ENCODE measurements at regions not wholly inside any gene's neighbourhood (a gene's known extent, or its start where the extent isn't known, plus 50 kb on each side); places are given as distances from the start of the nearest gene placed in this dataset.
"Not testable (repeated sequence)": the region's sequence is repeated elsewhere in the genome, so short reads cannot be mapped to it uniquely, and the experiment has no call there.

DNA sequence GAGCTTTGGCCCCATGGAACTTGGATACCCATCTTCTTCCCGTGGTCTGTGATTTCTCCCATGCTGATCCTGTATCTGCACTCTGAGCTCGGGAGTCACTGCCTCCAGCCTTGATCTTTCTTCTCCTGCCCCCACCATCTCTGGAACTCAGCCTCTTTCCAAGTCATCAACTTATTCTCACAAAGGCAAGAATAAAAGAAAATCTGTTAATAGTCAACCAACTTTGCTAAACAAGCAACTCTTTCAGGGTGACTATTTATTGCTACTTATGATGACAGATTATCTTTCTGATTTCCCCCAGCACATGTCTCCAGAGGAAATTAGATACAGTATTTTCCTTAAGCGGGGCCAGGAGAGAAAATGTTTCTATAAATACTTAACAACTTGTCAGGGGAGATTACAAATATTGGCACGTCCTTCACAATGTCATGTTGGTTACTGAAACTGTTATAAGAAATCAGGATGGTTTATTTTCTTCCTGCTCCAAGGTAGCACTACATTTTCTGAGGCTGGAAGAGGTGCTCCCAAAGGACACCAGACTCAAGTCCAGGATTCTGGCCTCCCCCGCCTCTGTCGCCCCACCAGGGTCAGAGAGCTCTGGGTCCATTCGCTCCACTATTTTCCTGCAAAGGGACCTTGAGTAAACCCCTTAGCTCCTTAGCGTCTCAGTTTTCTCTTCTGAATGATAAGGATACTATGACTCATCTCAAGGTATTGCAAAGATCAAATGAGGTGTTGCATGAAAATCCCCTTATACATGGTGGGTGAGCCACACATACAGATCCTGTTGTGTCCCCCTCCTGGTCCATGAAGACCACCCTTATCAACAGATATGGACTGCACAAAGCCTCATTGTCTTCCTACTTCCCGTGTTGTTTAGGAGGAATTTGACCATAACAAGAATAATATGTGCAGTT lies 205.2 kb upstream of the WSCD1 start:
- DNase-seq (ENCODE audit: low read depth): no peak

DNA sequence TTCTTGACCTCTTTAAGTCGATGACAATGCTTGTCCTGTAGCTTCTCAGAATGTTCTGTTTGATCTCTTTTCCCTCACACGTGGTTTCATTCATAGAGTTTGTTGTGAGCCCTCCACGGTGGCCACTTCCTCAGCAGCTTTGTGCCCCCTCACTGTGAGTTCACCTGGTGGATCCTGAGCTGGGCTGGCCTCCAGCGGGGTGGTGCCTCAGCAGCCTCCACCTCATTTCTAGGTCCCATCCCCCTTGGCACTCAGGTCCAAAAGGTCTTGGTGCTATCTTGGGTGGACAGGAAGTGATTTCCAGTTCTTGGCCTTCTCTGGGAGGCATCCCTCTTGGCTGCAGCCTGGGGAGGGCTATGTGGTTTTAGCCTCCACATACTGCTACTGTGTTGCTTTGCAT lies 203.2 kb upstream of the WSCD1 start:
- no peak for DNase-seq (ENCODE audit: low read depth)

DNA sequence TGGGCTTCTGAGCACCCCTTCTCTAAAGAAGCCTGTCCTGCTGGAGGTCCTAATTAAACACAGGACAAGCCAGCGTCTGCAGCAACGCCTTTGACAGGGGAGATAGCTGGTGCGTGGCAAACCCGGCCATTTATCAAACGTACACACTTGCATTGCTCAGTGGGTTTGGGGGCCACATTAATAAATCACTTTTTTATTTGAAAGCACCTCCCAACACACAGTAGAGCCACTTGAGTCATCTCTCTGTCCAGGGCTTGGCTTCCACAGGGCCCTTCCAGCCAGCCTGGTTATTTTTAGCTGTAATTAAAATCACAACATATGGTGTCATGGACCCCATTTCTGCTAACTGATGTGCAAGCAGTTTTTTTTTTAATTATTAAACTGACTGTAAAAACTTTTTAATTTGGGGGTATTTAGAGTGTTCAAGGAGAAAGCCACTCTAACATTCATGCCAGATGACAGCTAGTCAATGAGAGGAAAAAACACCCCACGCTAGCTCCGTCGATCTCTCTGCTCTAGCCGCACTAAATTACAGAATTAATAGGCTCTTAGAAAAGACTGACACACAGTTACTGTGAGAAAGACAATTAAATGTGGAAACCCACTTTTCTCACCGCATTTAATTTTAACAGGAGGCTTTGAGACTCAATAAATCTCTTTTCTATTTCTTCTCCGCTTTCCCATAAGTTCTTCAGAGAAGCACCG lies 201.0 kb upstream of the WSCD1 start:
- no peak for DNase-seq (ENCODE audit: low read depth)

DNA sequence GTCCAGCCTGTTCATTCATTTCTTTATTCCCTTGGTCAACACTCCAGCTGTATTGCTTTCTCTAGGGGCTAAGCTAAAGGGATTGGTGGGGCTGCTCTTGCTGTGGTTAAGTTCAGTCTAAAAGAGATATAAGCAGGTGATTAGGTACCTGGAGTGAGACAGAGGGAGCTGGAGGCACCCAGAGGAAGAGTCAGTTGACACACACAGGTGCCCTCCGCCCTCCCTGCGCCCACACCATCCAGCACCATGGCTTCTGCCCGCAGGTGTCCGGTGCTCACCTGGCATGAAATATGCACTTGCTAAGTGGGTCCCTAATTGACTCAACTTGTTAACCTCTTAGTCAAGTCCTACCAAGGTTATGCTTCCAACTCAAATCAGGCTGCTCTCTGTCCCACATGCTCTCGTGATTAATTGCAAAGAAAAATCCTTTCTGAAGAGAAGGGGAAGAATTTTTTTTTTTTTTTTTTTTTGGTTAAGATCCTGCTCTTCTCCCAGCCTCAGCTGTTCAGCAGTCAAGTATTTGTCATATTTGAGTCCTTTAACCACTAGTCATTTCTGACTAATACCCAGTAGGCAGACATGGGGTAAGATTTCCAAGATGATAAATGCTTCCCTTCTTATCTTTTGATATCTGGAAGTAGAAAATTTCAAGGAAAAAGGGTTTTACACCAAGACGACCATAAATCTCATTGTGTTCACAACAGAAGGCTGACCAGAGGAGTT lies 199.8 kb upstream of the WSCD1 start:
- no peak for DNase-seq (ENCODE audit: low read depth)

DNA sequence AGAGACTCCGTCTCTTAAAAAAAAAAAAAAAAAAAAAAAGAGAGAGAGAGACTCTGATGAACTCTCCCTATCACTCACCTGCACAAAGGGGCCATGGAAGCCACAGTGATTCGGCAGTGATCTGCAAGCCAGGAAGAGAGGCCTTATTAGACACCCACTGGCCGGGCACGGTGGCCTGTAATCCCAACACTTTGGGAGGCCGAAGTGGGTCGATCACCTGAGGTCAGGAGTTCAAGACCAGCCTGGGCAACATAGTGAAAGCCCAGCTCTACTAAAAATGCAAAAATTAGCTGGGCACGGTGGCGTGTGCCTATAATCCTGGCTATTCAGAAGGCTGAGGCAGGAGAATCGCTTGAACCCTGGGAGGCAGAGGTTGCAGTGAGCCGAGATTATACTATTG lies 198.5 kb upstream of the WSCD1 start:
- no peak for DNase-seq (ENCODE audit: low read depth)

DNA sequence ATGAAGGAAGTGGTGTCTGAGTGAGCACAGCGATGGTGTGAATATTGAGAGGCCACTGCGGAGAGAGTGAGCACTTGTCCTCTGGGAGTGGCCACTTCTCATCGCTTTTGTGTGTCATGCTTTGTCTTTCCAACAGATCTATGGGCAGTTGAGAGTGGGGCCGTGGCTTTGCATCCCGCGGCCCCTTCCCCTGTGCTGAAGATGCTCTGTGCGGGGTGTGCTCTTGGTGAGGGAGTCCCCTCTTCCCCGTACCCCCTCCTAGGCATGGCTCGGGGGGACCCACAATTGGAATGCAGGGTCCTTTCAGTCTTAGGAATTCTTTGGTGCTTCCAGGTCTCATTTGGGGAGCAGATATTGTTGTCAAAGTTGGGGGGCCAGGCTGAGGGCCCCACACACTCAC lies 197.3 kb upstream of the WSCD1 start:
- DNase-seq (ENCODE audit: low read depth): no peak

DNA sequence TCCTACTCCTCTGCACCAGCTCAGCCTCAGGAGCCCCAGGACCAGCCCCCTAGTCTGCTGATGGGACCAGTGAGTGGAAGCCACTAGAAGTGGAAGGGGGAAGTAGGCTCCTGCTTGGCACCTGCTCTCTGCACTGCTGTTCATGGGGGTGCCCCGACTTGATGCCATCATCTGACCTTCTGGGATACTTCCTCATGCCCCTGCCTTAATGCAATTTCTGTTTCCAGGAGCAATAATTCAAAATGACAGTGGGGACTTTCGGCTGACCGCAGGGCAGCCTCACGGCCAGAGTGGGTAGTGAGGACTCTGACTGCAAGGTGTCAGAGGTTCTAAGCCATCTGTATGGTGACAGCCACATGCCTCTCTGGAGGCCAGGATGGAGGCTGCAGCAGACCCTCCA lies 196.4 kb upstream of the WSCD1 start:
- DNase-seq (ENCODE audit: low read depth): no peak

DNA sequence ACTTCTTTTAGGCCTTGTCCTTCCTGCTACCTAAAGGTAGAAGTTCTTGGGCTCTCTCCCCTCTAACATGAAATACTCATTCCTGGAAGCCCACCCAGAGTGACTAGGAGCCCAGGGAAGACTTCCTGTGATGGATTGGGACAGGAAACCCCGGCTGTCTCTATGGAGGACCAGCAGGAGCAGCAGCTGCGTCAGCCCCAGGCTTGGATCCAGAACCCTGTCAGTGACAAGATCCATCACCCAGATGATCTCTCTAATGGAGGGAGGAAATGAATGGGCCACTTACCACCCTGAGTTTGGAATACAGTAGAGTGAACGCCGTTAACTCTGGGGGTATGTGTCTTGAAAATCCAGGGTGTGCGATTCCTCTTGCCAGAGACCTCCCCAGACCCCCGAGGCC lies 195.7 kb upstream of the WSCD1 start:
- DNase-seq (ENCODE audit: low read depth): no peak

DNA sequence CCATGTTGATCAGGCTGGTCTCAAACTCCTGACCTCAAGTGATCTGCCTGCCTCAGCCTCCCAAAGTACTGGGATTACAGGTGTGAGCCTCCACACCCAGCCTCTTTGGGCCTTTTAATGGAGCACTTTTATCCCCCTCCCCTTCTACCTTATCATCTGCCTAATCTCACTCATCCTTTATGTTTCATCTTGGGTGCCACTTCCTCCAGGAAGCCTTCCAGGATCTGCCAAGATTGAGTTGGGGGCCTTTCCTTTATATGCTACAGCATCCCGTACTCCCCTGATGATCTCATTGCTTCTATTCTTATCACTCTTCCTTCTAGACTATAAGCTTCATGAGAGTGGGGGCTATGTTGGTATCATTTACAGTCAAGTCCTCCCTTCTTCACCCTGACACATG lies 192.8 kb upstream of the WSCD1 start:
- no peak for DNase-seq (ENCODE audit: low read depth)

DNA sequence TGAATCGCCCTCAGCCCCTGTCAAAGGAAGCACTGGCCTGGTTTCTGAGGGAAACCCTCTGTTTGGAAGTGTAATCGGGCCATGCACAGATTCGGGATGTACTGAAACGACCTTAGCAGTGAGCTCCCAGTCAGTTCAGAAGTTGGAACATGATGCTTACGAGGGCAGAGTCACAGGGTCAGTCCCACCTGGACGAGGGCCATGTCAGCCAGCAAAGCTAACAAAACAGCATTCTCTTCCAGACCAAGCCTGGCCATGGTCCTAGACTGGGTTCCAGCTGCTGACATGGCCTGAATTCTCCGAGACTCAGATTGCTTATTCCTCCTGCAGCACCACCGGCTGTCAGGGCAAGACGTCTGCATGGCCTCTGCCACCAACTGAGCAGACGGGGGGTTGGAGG lies 192.2 kb upstream of the WSCD1 start:
- DNase-seq (ENCODE audit: low read depth): no peak

DNA sequence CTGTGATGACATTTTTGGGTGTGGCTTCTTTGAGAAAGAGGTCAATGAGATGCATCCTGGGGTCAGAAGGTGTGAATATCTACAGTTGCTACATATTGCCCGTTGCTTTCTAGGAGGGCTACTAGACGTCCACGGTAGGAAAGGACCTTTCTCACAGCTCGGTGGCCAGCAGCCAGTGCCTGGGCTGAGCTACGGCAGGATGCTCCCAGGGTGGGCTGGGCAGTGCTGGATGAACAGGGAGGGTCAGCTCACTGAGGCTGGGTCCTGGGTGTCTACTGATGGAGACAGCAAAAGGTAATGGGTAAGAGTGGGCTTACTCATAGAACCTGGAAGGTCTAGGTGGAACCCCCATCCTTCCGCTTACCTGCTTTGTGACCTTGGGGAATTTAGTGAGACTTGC lies 188.3 kb upstream of the WSCD1 start:
- no peak for DNase-seq (ENCODE audit: low read depth)

DNA sequence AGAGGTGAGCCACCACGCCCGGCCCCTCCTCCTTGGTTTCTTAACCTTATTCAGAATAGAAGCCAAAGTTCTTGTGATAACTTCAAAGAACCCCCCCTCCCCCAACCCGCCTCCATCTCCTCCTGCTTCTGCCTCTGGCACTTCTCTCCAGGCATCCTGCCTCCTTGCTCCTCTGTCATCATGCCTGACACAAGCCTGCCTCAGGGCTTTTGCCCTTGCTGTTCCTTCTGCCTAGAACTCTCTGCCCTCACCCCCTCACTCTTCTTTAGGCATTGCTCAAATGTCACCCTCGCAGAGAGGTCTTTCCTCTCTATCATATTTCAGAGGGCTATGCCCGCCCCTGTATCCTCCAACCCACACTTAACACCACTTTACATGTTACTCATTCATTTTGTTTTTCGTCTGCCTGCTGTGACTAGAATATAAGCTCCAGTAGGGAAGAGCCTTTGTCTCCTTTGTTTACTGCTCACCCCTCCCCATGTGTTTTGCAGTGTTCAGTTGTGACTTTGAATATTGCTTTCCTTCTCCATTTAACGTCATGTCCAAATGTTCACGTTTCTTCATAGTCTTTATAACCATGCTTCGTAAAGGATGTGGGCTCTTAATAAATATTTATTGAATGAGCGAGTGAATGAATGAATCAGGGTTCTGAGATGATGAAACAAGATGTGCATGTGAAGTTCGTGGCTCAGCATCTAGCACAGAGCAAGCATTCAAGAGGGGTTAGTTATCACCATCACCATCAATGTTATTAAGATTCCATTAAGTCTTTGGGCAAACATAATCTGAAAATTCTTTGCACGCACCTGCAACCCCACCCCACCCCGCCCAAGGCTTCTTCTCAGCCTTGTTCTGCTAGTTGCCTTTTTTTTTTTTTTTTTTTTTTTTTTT lies 186.2 kb upstream of the WSCD1 start:
- no peak for DNase-seq (ENCODE audit: low read depth)

DNA sequence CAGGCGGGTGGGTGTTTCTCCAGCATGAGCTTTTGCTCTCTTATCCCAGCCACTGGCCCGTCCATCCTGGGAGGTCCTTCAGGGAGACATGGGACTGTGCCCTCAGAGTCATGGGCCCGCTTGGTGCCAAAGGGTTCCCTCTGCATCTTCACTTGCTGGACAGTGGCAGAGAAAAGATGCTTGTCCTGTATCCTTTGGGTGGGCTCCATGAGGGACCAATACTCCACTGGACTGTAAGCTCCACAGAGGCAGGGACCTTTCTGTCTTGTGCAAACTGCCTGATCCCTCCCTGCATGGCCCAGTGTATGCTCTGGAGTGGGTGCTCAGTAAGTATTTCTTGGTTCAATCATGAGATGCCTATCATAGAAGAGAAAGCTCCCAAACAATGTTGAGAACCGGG lies 184.8 kb upstream of the WSCD1 start:
- no peak for DNase-seq (ENCODE audit: low read depth)

DNA sequence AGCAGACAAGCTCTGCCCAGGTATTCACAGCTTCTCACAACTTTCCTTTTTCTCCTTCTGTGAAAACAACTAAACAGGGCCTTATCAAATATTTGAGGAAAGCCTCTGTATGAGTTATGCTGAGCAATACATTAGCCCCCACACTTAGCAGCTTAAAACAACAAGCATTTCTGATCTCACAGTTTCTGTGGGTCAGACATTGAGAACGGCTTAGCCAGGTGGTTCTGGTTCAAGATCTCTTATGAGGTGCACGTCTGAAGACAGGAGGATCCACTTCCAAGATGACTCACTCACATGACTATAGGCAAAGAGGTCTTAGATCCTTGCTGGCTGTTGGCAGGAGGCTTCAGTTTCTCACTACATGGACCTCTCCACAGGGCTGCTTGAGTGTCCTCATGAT lies 181.4 kb upstream of the WSCD1 start:
- no peak for DNase-seq (ENCODE audit: low read depth)

DNA sequence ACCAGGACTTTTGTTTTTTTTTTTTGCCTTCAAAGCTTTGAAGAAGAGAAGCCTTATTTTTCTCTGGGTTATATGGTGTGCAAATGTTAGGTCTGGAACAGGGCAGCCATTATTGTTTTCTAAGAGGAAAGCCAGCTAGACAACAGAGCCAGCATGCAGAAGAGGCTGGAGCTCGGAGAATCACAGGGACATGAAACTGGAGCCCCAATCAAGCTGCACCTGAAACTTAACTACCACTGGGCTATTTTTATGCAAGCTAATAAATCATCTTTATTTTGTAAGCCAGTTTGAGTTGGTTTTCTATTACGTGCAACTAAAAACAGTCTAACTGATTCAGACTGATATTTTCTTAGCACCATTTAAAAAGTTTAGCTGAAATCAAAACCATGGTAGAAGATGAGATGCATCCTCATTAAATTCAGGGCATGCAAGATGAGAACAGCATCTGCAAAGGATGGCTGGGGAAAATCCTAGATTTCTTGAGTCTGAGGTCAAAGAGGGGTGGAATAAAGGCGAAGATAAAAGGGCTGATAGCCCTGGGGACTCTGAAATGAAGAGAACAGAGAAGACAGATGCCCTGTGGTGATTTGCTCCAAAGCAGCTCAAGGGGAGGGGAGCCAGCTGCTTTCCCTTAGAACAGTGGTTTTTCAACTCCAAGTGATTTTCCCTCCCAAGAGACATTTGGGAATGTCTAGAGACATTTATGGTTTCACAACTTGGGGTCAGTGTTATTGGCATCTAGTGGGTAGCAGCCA lies 177.1 kb upstream of the WSCD1 start:
- DNase-seq (ENCODE audit: low read depth): no peak

DNA sequence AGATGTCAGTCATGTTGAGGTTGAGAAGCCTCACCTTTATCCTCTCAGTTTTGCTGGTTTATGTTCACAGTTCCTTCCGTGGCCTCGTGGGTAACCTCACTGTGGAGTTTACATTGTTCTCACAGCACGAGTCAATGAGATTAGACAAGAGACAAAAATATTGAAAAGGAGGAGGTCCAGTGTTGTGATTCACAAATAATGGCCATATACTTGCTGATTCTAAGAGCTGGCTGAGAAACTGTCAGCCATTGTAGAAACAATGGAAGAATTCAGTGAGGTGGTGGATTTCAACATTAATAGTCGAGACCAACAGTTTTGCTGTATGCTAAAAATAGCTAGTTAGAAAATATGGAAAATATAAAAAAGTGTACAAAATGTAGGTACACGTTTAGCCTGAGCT lies 176.4 kb upstream of the WSCD1 start:
- no peak for DNase-seq (ENCODE audit: low read depth)

DNA sequence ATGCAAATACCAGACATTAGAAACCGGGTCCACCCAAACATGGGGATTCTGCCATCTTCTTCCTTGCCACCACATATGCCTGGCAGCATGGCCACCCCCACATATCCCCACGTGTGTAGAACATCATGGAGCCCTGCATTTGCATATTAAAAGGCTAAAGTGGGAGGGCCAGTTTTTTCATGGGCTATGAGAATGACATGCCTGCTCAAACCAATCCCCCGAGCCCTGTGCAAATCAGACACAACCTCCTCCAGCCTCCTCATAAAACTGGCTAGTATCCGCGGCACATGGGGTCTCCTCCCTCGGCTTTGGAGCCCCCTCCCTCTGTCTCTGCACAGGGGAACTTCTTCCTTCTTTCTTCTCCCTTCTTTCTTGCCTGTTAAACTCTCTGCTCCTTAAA lies 174.9 kb upstream of the WSCD1 start:
- DNase-seq (ENCODE audit: low read depth): no peak

DNA sequence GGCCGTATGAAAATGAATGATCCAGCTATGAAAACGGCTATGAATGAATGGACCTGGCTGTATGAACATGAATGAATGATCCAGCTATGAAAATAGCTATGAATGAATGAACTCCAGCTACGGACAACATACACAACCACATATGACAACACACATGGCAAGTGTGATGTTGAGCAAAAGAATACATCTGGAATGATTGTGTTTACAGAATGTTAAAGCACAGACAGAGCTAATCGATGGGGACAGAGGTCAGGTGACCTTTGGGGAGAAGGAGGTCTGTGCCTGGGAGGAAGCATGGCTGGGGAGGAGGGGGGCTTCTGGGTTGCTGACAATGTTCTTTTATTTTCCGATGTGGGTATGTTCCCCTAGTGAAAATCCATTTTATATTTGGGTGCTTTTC lies 174.0 kb upstream of the WSCD1 start:
- no peak for DNase-seq (ENCODE audit: low read depth)

DNA sequence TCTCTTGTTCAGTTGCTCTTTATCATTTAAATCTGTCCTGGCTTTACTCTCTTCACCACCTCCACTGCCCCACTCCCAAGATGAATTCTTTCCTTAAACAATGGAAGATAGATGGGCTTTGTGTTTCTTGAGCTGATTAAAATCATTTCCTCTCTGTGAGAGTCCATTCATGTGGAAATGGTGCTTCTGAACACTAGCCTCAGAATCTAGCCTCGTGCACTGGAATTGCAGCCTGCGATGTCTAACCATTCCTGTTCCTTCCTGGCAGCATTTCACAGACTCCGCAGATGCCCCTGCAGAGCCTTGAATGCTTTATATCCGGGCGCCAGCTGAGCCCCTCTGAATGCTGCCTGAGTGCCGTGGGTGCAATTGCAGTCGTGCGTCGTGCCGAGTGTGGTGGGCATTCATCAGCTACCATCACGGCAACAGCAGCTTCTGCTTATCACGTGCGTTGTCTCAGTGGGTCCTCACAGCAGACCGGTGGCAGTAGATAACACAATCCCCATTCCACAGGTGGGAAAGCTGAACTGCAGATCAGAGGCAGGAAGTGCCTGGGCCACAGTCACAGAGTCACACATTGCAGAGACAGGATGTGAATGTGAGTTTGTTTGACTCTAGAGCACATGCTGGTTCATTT lies 172.8 kb upstream of the WSCD1 start:
- DNase-seq (ENCODE audit: low read depth): no peak

DNA sequence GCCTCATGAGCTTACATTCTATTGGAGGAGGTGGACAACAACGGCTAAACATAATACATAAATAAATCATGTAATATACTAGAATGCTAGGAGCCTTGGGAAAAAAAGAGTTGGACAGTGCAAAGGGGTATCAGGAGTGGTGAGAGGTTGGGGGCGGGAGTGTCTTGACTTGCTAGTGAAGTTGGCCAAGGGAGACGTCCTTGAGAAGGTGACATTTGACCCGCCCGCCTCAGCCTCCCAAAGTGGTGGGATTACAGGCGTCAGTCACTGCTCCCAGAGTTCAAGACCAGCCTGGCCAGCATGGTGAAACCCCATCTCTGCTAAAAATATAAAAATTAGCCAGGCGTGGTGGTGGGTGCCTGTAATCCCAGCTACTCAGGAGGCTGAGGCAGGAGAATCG lies 172.2 kb upstream of the WSCD1 start:
- not testable (repeated sequence) for DNase-seq (ENCODE audit: low read depth)

DNA sequence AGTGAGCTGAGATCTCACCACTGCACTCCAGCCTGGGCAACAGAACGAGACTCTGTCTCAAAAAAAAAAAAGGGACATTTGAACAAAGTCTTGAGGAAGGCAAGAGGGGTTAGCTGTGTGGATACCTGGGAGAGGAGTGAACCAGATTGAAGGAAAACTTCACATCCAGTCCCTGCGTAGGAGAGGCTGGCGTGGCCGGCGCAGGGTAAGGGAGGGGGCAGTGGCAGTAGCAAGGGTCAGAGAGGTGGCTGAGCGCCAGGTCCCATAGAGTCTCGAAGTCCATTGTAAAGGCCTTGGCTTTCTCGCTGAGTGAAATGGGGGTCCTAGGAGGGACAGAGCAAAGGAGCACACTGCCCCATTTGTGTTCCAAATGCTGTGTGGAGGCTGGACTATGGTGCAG lies 171.8 kb upstream of the WSCD1 start:
- no peak for DNase-seq (ENCODE audit: low read depth)
